Fibroblast of the aortic adventitia (primary cell): ENCODE measurements at regions not wholly inside any gene's neighbourhood (a gene's known extent, or its start where the extent isn't known, plus 50 kb on each side); places are given as distances from the start of the nearest gene placed in this dataset.

Source experiments
- DNase-seq: peaks from one replicate; pipeline ENCODE4 v3.0.0-alpha.2; 2010; ENCODE audit warnings: low read depth
- H3K4me3 ChIP-seq: 2 replicates; pipeline ENCODE4 v1.5.1; 2011; ENCODE audit warnings: low read depth, mild to moderate bottlenecking, control low read depth, low read length, moderate library complexity
- TF ChIP-seq, protein P1 (sequence below): IDR thresholded peaks from 2 replicates; pipeline ENCODE4 v1.5.1; 2011; ENCODE audit warnings: mild to moderate bottlenecking, low read length, control low read depth, inconsistent platforms; ENCODE audit not compliant: insufficient read depth

DNA sequence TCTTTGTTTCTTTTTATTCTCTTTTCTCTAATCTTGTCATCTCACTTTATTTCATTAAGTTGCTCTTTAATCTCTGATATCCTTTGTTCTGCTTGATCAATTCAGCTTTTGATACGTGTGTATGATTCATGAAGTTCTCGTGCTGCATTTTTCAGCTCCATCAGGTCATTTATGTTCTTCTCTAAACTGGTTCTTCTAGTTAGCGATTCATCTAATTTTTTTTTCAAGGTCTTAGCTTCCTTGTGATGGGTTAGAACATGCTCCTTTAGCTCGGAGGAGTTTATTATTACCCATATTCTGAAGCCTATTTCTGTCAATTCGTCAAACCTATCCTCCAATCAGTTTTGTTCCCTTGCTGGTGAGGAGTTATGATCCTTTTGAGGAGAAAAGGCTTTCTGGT, 1045.0 kb upstream of the ADGRL3 start:
- H3K4me3 ChIP-seq: no peak overlapping the region
- TF ChIP-seq, protein P1, sequence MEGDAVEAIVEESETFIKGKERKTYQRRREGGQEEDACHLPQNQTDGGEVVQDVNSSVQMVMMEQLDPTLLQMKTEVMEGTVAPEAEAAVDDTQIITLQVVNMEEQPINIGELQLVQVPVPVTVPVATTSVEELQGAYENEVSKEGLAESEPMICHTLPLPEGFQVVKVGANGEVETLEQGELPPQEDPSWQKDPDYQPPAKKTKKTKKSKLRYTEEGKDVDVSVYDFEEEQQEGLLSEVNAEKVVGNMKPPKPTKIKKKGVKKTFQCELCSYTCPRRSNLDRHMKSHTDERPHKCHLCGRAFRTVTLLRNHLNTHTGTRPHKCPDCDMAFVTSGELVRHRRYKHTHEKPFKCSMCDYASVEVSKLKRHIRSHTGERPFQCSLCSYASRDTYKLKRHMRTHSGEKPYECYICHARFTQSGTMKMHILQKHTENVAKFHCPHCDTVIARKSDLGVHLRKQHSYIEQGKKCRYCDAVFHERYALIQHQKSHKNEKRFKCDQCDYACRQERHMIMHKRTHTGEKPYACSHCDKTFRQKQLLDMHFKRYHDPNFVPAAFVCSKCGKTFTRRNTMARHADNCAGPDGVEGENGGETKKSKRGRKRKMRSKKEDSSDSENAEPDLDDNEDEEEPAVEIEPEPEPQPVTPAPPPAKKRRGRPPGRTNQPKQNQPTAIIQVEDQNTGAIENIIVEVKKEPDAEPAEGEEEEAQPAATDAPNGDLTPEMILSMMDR: no peak
- no peak for DNase-seq

GRCh38 chr4:60173103-60173502, 1027.0 kb upstream of the ADGRL3 start:
- TF ChIP-seq, protein P1: no peak
- no peak for DNase-seq

DNA sequence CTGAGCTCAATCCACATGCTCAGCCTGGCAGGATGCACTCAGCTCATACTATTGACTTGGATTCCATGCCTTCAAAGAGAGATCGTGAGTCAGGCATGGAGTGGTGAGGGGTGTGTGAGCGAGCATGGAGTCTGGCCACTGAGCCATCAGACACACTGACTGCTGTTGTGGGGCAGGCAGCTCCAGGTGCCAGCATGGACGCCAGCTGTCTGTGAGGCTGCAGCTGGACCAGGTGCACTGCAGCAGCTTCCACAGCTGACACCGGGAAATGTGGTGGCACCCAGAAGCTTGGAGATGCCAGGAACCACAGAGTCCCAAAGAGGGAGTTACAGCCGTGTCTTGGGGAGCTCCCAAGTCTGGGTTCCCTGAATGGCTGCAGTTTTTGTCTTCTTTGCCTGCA, 1026.4 kb upstream of the ADGRL3 start:
- H3K4me3 ChIP-seq: no peak overlapping the region
- TF ChIP-seq, protein P1: no peak

More at GRCh38 chr4:60173103-60173502, 1027.0 kb upstream of the ADGRL3 start:
- H3K4me3 ChIP-seq: no peak overlapping the region

GRCh38 chr4:60175241-60175640, 1024.9 kb upstream of the ADGRL3 start:
- no peak overlapping the region for H3K4me3 ChIP-seq
- no peak for DNase-seq

More for the DNA sequence above, 1026.4 kb upstream of the ADGRL3 start:
- no peak for DNase-seq

DNA sequence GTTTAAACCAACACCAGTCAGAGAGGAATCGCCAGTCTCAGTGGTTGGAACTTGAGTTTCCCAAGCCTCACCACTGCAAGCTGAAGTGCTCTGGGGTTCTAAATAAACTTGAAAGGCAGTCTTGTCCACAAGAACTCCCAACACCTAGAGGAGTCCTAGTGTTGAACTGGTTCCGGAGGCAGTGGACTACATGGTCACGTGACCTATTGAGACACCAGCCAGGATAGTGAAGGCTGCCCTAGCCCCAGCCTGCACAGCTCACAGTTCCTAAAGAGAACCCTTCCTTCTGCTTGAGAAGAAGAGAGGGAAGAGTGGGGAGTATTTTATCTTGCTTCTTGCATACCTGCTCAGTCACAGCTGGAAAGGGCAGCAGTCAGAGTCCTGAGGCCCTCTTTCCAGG, 1012.7 kb upstream of the ADGRL3 start:
- no peak for DNase-seq
- TF ChIP-seq, protein P1: no peak
- no peak overlapping the region for H3K4me3 ChIP-seq

More at GRCh38 chr4:60175241-60175640, 1024.9 kb upstream of the ADGRL3 start:
- TF ChIP-seq, protein P1: no peak

- no peak for DNase-seq
- TF ChIP-seq, protein P1: no peak
These were observed 1010.8 kb upstream of the ADGRL3 start for GRCh38 chr4:60189286-60189685.

GRCh38 chr4:60194214-60194613, 1005.9 kb upstream of the ADGRL3 start:
- TF ChIP-seq, protein P1: no peak
- DNase-seq: no peak
- H3K4me3 ChIP-seq: no peak overlapping the region

More at GRCh38 chr4:60189286-60189685, 1010.8 kb upstream of the ADGRL3 start:
- H3K4me3 ChIP-seq: no peak overlapping the region
